GM12878 (cell line): ENCODE measurements at regions not wholly inside any gene's neighbourhood (a gene's known extent, or its start where the extent isn't known, plus 50 kb on each side); places are given as distances from the start of the nearest gene placed in this dataset.

ENCODE experiments used
- CTCF ChIP-seq, 3 experiments: IDR thresholded peaks in 2 of 3; conservative IDR thresholded peaks in 1 of 3; 2 replicates each; pipeline ENCODE4 v1.5.1; 2011; ENCODE audit warnings: low read depth in 3 of 3, low read length in 3 of 3, mild to moderate bottlenecking in 3 of 3, control low read depth in 2 of 3, moderate library complexity in 2 of 3, inconsistent platforms in 1 of 3, mixed read lengths in 1 of 3; ENCODE audit not compliant: control insufficient read depth in 2 of 3, insufficient read depth in 1 of 3; ENCODE audit errors: extremely low read depth in 1 of 3
- EGR1 ChIP-seq, 2 experiments: IDR thresholded peaks; 1 replicate in 1 of 2; 2 replicates in 1 of 2; pipeline ENCODE4 v1.6.1; 2011 to 2012; ENCODE audit warnings: low read depth in 2 of 2, low read length in 2 of 2, borderline replicate concordance in 1 of 2, mild to moderate bottlenecking in 1 of 2, moderate library complexity in 1 of 2
- JUND ChIP-seq: IDR thresholded peaks from 2 replicates; pipeline ENCODE4 v1.6.1; 2012; ENCODE audit warnings: low read depth, mild to moderate bottlenecking, low read length, improper control_type of control experiment, moderate library complexity
- NFIC ChIP-seq: IDR thresholded peaks from 2 replicates; pipeline ENCODE4 v1.6.1; 2012; ENCODE audit warnings: low read depth, mild to moderate bottlenecking, inconsistent platforms, low read length, moderate library complexity
- RELA ChIP-seq: fragments of 450-650 bp; IDR thresholded peaks from 2 replicates; pipeline ENCODE4 v1.8.0; 2014; ENCODE audit warnings: borderline replicate concordance; ENCODE audit not compliant: partially characterized antibody
- SPI1 ChIP-seq: IDR thresholded peaks from 2 replicates; pipeline ENCODE4 v1.6.1; 2011; ENCODE audit warnings: low read depth, mild to moderate bottlenecking, low read length, moderate library complexity, borderline replicate concordance; ENCODE audit not compliant: insufficient read depth
- SREBF2 ChIP-seq: IDR thresholded peaks from 2 replicates; pipeline ENCODE4 v1.6.1; 2012; ENCODE audit warnings: mild to moderate bottlenecking, low read length
- STAT3 ChIP-seq: IDR thresholded peaks from 2 replicates; pipeline ENCODE4 v1.6.1; 2011; ENCODE audit warnings: low read depth, low read length, improper control_type of control experiment
- ZNF592 ChIP-seq: fragments of 450-650 bp; IDR thresholded peaks from 2 replicates; pipeline ENCODE4 v1.6.1; 2017; ENCODE audit warnings: mild to moderate bottlenecking, moderate library complexity
- ZSCAN29 ChIP-seq: fragments of 450-650 bp; IDR thresholded peaks from 2 replicates; pipeline ENCODE4 v1.6.1; 2017; ENCODE audit warnings: mild to moderate bottlenecking, moderate library complexity

- no peak for TF ChIP-seq ZNF592
- no peak for TF ChIP-seq EGR1 (IDR thresholded peaks at IDR 0.05; ENCODE audit: borderline replicate concordance in 1 of 2, low read depth in 2 of 2, low read length in 2 of 2)
- TF ChIP-seq ZSCAN29, result no peak
- TF ChIP-seq SPI1, result no peak
- no peak for TF ChIP-seq JUND
- TF ChIP-seq CTCF (IDR thresholded peaks at IDR 0.05 in 2 of 3, conservative IDR thresholded peaks at IDR 0.05 in 1 of 3; ENCODE audit: control insufficient read depth in 2 of 3, extremely low read depth in 1 of 3, insufficient read depth in 1 of 3, low read depth in 3 of 3, low read length in 3 of 3), result no peak
- TF ChIP-seq STAT3, result no peak
- no peak for TF ChIP-seq RELA
- no peak for TF ChIP-seq SREBF2
- no peak for TF ChIP-seq NFIC
These were observed 95.2 kb upstream of the CCL1 start (continued) for GRCh38 chr17:34458266-34458665.
